Osteoblast (primary cell): ENCODE measurements at regions not wholly inside any gene's neighbourhood (a gene's known extent, or its start where the extent isn't known, plus 50 kb on each side); places are given as distances from the start of the nearest gene placed in this dataset.
"Not testable (repeated sequence)": the region's sequence is repeated elsewhere in the genome, so short reads cannot be mapped to it uniquely, and the experiment has no call there.

Experiments used
- DNase-seq: peaks from one replicate; pipeline ENCODE4 v3.0.0; 2011; ENCODE audit warnings: low spot score, mixed read lengths; ENCODE audit not compliant: insufficient read length; ENCODE audit errors: missing footprints
- H2AFZ ChIP-seq: 2 replicates; pipeline ENCODE4 v1.6.0; 2011; ENCODE audit warnings: mild to moderate bottlenecking, low read length
- H3K27ac ChIP-seq: 2 replicates; pipeline ENCODE4 v1.5.1; 2011; ENCODE audit warnings: mild to moderate bottlenecking, low read depth, low read length, moderate library complexity
- H3K27me3 ChIP-seq: 2 replicates; pipeline ENCODE4 v1.6.0; 2012; ENCODE audit warnings: mild to moderate bottlenecking, control low read depth, inconsistent platforms, low read length, moderate library complexity; ENCODE audit not compliant: insufficient read depth
- H3K36me3 ChIP-seq: 2 replicates; pipeline ENCODE4 v1.5.1; 2011; ENCODE audit warnings: mild to moderate bottlenecking, low read length, control low read depth, moderate library complexity; ENCODE audit not compliant: insufficient read depth
- H3K4me1 ChIP-seq: 2 replicates; pipeline ENCODE4 v1.5.1; 2011; ENCODE audit warnings: mild to moderate bottlenecking, low read length, control low read depth, moderate library complexity; ENCODE audit not compliant: insufficient read depth
- H3K4me2 ChIP-seq: 2 replicates; pipeline ENCODE4 v1.6.0; 2011; ENCODE audit warnings: mild to moderate bottlenecking, low read length; ENCODE audit not compliant: insufficient read depth
- H3K4me3 ChIP-seq: fragments of 200-600 bp; sonication (generic); 3 replicates; pipeline ENCODE4 v1.5.1; 2012; ENCODE audit warnings: mild to moderate bottlenecking, low read length, inconsistent platforms; ENCODE audit not compliant: insufficient read depth
- H3K79me2 ChIP-seq: 2 replicates; pipeline ENCODE4 v1.6.0; 2012; ENCODE audit warnings: mild to moderate bottlenecking, low read length, control low read depth, inconsistent platforms; ENCODE audit not compliant: insufficient read depth
- H3K9me3 ChIP-seq: 2 replicates; pipeline ENCODE4 v1.5.1; 2011; ENCODE audit warnings: low read depth, low read length, control low read depth
- H4K20me1 ChIP-seq: 2 replicates; pipeline ENCODE4 v1.6.0; 2012; ENCODE audit warnings: mild to moderate bottlenecking, low read length, control low read depth; ENCODE audit not compliant: insufficient read depth
- CTCF ChIP-seq: IDR thresholded peaks from 2 replicates; pipeline ENCODE4 v1.5.1; 2011; ENCODE audit warnings: mild to moderate bottlenecking, low read depth, low read length, moderate library complexity; ENCODE audit errors: extremely low read depth

- Histone ChIP-seq H3K4me1 (no peaks in the 10 kb centered on the region), H3K27me3 (no peaks in the 10 kb centered on the region), H4K20me1 (no peaks in the 10 kb centered on the region), H2AFZ (no peak overlapping the region), H3K4me3 (no peak overlapping the region), H3K79me2 (no peaks in the 10 kb centered on the region), H3K36me3 (no peaks in the 10 kb centered on the region), H3K27ac (no peak overlapping the region), H3K9me3 (no peaks in the 10 kb centered on the region), H3K4me2 (no peak overlapping the region)
- no peak for DNase-seq
- TF ChIP-seq CTCF: no peak
These were observed 191.1 kb upstream of the NR5A2 start for GRCh38 chr1:199836430-199836829.

- no peak overlapping the region for H3K4me3 ChIP-seq
- no peak overlapping the region for H3K27ac ChIP-seq
- H3K79me2 ChIP-seq: no peaks in the 10 kb centered on the region
- H3K27me3 ChIP-seq: no peaks in the 10 kb centered on the region
- no peaks in the 10 kb centered on the region for H3K9me3 ChIP-seq
- no peaks in the 10 kb centered on the region for H3K4me1 ChIP-seq
- H3K4me2 ChIP-seq: no peak overlapping the region
- DNase-seq: no peak
- no peak for TF ChIP-seq CTCF
- H3K36me3 ChIP-seq: no peaks in the 10 kb centered on the region
- no peaks in the 10 kb centered on the region for H4K20me1 ChIP-seq
- H2AFZ ChIP-seq: no peak overlapping the region
These were observed 190.2 kb upstream of the NR5A2 start for GRCh38 chr1:199837321-199837720.

- DNase-seq, H3K4me2 ChIP-seq, H2AFZ ChIP-seq, H3K27ac ChIP-seq, H3K9me3 ChIP-seq, H3K36me3 ChIP-seq, H3K27me3 ChIP-seq, H3K4me1 ChIP-seq, H3K4me3 ChIP-seq, H4K20me1 ChIP-seq, H3K79me2 ChIP-seq: not testable (repeated sequence)
These were observed 187.9 kb upstream of the NR5A2 start for GRCh38 chr1:199839608-199840007.

- not testable (repeated sequence) for DNase-seq, H2AFZ ChIP-seq, H3K4me3 ChIP-seq, H3K36me3 ChIP-seq, H4K20me1 ChIP-seq, H3K4me1 ChIP-seq, H3K4me2 ChIP-seq, H3K9me3 ChIP-seq, H3K79me2 ChIP-seq, H3K27ac ChIP-seq, H3K27me3 ChIP-seq
These were observed 184.4 kb upstream of the NR5A2 start for GRCh38 chr1:199843096-199843495.

GRCh38 chr1:199843861-199844260, 183.6 kb upstream of the NR5A2 start:
- Histone ChIP-seq H3K4me3 (no peak overlapping the region), H3K79me2 (no peaks in the 10 kb centered on the region), H3K9me3 (no peaks in the 10 kb centered on the region), H3K4me1 (no peaks in the 10 kb centered on the region), H2AFZ (no peak overlapping the region), H3K36me3 (no peaks in the 10 kb centered on the region), H3K27me3 (no peaks in the 10 kb centered on the region), H3K4me2 (no peak overlapping the region), H4K20me1 (no peaks in the 10 kb centered on the region), H3K27ac (no peak overlapping the region)
- no peak for TF ChIP-seq CTCF
- no peak for DNase-seq
